ENCODE measurements at regions not wholly inside any gene's neighbourhood (a gene's known extent, or its start where the extent isn't known, plus 50 kb on each side); places are given as distances from the start of the nearest gene placed in this dataset.

DNA sequence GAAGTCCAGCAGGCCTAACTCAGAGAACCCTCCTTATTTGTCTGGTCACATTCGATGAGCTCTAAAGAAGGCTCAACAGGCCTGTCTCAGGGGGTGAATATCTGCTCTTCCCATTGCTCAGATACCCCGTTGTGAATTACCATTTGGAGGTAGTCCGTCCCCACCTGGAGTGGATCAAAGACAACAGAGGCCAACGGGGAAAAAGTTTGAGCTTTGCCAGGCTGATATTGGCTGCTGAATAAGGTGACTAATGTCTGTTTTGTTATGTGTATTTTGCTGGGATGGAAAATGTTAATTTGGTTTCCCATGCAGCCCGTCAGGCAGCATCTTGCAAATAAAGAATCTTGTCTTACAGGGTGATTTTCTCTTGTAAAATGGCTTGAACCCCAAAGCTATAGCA, 69.2 kb upstream of the EPS8L3 start:
- H3K27ac Mint-ChIP-seq = no peak overlapping the region
- peaks cover 18% of the 10 kb centered on the region for H3K4me1 Mint-ChIP-seq (ENCODE audit: low read depth)
- no peak for DNase-seq
- no peaks in the 10 kb centered on the region for H3K9me3 Mint-ChIP-seq
- no peaks in the 10 kb centered on the region for H3K36me3 Mint-ChIP-seq (ENCODE audit: low read depth)
- H3K4me3 Mint-ChIP-seq = no peak overlapping the region
- H3K27me3 Mint-ChIP-seq (ENCODE audit: insufficient read depth) = no peaks in the 10 kb centered on the region
- TF ChIP-seq, protein P1, sequence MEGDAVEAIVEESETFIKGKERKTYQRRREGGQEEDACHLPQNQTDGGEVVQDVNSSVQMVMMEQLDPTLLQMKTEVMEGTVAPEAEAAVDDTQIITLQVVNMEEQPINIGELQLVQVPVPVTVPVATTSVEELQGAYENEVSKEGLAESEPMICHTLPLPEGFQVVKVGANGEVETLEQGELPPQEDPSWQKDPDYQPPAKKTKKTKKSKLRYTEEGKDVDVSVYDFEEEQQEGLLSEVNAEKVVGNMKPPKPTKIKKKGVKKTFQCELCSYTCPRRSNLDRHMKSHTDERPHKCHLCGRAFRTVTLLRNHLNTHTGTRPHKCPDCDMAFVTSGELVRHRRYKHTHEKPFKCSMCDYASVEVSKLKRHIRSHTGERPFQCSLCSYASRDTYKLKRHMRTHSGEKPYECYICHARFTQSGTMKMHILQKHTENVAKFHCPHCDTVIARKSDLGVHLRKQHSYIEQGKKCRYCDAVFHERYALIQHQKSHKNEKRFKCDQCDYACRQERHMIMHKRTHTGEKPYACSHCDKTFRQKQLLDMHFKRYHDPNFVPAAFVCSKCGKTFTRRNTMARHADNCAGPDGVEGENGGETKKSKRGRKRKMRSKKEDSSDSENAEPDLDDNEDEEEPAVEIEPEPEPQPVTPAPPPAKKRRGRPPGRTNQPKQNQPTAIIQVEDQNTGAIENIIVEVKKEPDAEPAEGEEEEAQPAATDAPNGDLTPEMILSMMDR (IDR thresholded peaks at IDR 0.05) = no peak

DNA sequence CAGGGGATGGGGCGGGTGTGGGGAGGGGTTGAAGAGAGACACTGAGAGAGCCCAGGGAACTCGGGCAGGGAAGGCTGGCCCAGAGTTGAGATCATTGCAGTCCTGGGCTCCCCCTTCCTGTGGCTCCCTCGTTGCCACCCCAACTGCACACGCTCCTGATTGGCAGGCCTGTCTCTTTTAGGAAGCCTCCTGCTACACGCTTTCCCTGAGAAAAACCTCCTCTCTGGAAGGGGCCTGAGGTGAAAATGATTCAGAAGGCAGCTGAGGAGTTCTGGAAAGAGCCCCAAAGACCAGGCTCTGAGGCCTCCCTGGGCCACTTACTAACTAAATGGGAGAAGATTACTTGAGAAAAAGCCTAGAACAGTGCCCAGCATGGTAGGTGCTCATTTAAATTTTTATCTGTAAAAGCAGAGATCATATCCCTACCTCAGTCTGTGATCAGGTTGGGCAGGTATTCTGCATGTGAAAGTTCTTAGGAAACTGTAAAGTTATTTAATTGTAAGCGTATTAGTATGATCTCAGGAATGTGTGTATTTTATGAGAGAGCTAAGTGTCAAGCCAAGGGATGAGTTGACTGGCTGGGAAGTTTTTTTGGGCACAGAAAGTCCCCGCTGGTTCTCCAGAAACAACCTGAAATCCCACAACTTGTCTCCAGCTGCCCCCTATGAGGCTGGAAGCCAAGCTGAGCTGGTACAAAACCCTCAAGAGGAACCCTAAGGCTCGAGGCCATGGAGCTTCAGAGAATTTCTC, 65.2 kb upstream of the EPS8L3 start:
- DNase-seq = peak; percentile 28
- TF ChIP-seq, protein P1 (IDR thresholded peaks at IDR 0.05) = no peak
- H3K36me3 Mint-ChIP-seq (ENCODE audit: low read depth) = no peaks in the 10 kb centered on the region
- H3K27me3 Mint-ChIP-seq (ENCODE audit: insufficient read depth) = no peaks in the 10 kb centered on the region
- no peak overlapping the region; the same call in 1 of the 2 replicates for H3K4me3 Mint-ChIP-seq
- H3K27ac Mint-ChIP-seq = peak overlapping the region; percentile 70
- no peaks in the 10 kb centered on the region for H3K9me3 Mint-ChIP-seq
- H3K4me1 Mint-ChIP-seq (ENCODE audit: low read depth) = peaks cover 48% of the 10 kb centered on the region

DNA sequence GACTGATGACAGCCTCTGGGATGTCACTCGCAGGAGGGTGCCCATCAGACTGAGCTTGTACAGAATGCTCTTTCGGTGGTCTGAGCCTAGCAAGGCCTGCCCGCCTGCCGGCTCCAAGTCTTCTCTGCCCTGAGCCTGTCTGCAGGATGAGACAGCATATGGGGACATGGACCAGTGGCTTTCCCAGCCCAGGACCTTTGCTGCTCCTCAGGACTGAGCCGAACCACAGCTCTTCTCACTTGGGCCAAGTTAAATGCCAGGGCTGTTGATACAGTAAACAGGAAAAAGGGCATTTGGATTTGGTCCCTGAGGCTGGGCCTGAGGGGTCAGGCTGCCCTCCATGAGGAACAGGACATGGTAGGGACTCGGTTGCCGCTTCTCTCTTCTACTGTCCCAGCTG, 64.3 kb upstream of the EPS8L3 start:
- H3K4me3 Mint-ChIP-seq = no peak overlapping the region
- TF ChIP-seq, protein P1 (IDR thresholded peaks at IDR 0.05) = no peak
- H3K27me3 Mint-ChIP-seq (ENCODE audit: insufficient read depth) = no peaks in the 10 kb centered on the region; the same call in 1 of the 2 replicates
- DNase-seq = no peak
- no peaks in the 10 kb centered on the region for H3K9me3 Mint-ChIP-seq
- peaks cover 57% of the 10 kb centered on the region for H3K4me1 Mint-ChIP-seq (ENCODE audit: low read depth)
- peak overlapping the region; percentile 40; the same call in 1 of the 2 replicates for H3K27ac Mint-ChIP-seq
- no peaks in the 10 kb centered on the region for H3K36me3 Mint-ChIP-seq (ENCODE audit: low read depth)

DNA sequence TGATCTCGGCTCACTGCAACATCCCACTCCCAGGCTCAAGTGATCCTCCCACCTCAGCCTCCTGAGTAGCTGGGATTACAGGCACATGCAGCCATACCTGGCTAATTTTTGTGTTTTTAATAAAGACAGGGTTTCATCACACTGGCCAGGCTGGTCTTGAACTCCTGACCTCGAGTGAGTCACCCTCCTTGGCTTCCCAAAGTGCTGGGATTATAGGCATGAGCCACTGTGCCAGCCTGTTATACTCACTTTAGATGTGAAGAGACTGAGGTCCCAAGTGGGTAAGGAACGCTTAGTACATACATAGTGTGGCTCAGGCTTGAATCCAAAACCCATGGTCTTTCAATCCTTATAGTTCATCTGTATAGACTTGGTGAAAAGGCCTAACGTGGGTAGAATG, 63.7 kb upstream of the EPS8L3 start:
- Mint-ChIP-seq H3K4me3 (no peak overlapping the region), H3K27me3 (ENCODE audit: insufficient read depth) (no peaks in the 10 kb centered on the region; the same call in 1 of the 2 replicates), H3K9me3 (no peaks in the 10 kb centered on the region), H3K4me1 (ENCODE audit: low read depth) (peaks cover 63% of the 10 kb centered on the region), H3K36me3 (ENCODE audit: low read depth) (no peaks in the 10 kb centered on the region), H3K27ac (peak overlapping the region; percentile 40; the same call in 1 of the 2 replicates)
- peak; percentile 28 for DNase-seq
- TF ChIP-seq, protein P1 (IDR thresholded peaks at IDR 0.05) = no peak

DNA sequence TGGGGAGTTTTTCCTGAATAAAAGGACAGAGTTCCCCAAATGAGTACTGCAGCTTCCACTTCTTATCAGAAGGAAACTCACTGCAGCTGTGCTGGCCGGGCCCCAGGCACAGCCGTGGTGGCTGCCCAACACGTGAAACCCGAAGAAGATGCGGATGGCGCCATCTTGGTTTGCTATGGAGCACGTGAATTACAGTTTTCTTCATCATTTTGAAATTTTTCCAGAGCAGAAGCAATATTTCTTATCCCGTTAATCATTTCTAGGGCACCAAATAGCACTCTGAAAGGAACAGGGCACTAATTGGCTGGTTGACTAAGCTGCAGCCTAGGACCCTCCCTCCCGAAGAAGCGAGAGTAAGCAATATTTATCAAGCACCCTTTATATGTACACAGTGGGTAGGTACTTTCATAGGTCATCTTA, 63.2 kb upstream of the EPS8L3 start:
- no peak for DNase-seq
- no peaks in the 10 kb centered on the region for H3K9me3 Mint-ChIP-seq
- H3K27ac Mint-ChIP-seq = no peak overlapping the region
- no peaks in the 10 kb centered on the region; the same call in 1 of the 2 replicates for H3K27me3 Mint-ChIP-seq (ENCODE audit: insufficient read depth)
- no peaks in the 10 kb centered on the region for H3K36me3 Mint-ChIP-seq (ENCODE audit: low read depth)
- no peak overlapping the region for H3K4me3 Mint-ChIP-seq
- peaks cover 68% of the 10 kb centered on the region for H3K4me1 Mint-ChIP-seq (ENCODE audit: low read depth)
- TF ChIP-seq, protein P1 (IDR thresholded peaks at IDR 0.05) = no peak

Data from HFFc6 (cell line).